Kidney (tissue), 13 donors: ENCODE measurements at regions not wholly inside any gene's neighbourhood (a gene's known extent, or its start where the extent isn't known, plus 50 kb on each side); places are given as distances from the start of the nearest gene placed in this dataset.

Experiments used
- DNase-seq, 5 donors: peaks; one replicate each; pipeline ENCODE4 v3.0.0-alpha.2; 2013 to 2020
- FAIRE-seq: peaks from 2 replicates; lab custom pipeline; 2012; peaks lifted over from hg19 to GRCh38; lab: Jason Lieb, UNC
- H3K27ac ChIP-seq, 2 donors: one replicate each; pipeline ENCODE4 v1.7.0; 2013; ENCODE audit warnings: low read depth in 2 of 2, low read length in 2 of 2, inconsistent platforms in 1 of 2
- H3K27me3 ChIP-seq: one replicate; pipeline ENCODE4 v1.7.1; 2013; ENCODE audit warnings: low read length, inconsistent platforms; ENCODE audit not compliant: control insufficient read depth, insufficient read depth
- H3K36me3 ChIP-seq, 3 donors: one replicate each; pipeline versions ENCODE4 v1.7.0 to v1.7.1; 2013; ENCODE audit warnings: low read length in 3 of 3, control low read depth in 1 of 3, inconsistent platforms in 1 of 3; ENCODE audit not compliant: insufficient read depth in 3 of 3, control insufficient read depth in 2 of 3
- H3K4me1 ChIP-seq, 3 donors: one replicate each; pipeline versions ENCODE4 v1.7.0 to v1.7.1; 2013; ENCODE audit warnings: low read length in 3 of 3, inconsistent platforms in 1 of 3, low read depth in 1 of 3; ENCODE audit not compliant: control insufficient read depth in 2 of 3, insufficient read depth in 2 of 3
- H3K4me3 ChIP-seq, 3 donors: one replicate each; pipeline versions ENCODE4 v1.7.0 to v1.8.1; 2013; ENCODE audit warnings: low read length in 3 of 3, control low read depth in 1 of 3, inconsistent platforms in 1 of 3
- H3K9ac ChIP-seq, 3 donors: one replicate each; pipeline versions ENCODE4 v1.7.0 to v1.7.1; 2013; ENCODE audit warnings: low read length in 3 of 3, control low read depth in 1 of 3, inconsistent platforms in 1 of 3
- H3K9me3 ChIP-seq, 3 donors: one replicate each; pipeline versions ENCODE4 v1.7.0 to v1.7.1; 2013; ENCODE audit warnings: low read length in 3 of 3, control low read depth in 1 of 3, inconsistent platforms in 1 of 3; ENCODE audit not compliant: control insufficient read depth in 2 of 3, insufficient read depth in 1 of 3
- CTCF ChIP-seq: IDR thresholded peaks from 3 replicates; pipeline ENCODE4 v1.5.1; 2012; ENCODE audit warnings: mild to moderate bottlenecking, moderate library complexity, borderline replicate concordance; ENCODE audit not compliant: insufficient read depth; ENCODE audit errors: extremely low read depth
- intact Hi-C: fragments of 100-400 bp; cut with DNase I; formaldehyde crosslinking; loops from one replicate; pipeline ENCODE4 v1.11.1; 2022
- donor health status: control.
- donor health status: control.
- donor health status: control.
- donor health status: control.
- donor health status: control.
- donor health status: DM: yes; HTN: yes; CAD: no.
- donor health status: Normal renal cell carcinoma (clear cell type).

DNA sequence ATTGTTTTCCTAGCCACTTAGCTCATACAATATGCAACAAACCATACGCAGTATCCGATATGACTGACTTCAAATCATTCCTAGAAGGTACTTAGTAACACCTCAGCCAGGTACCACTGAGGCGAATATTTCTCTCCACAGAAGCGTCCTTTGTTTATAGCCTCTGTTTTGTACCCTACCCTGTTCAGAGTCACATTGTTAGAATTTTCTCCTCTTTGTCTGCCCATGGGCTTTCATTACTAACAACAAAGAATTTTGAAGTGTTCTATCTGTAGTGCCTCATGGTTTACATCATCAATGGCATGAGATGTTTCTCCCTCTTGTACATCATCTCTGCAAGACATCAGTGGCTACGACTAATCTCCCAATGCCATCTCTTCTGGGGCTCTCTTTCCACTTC lies 212.4 kb upstream of the GLI3 start:
- FAIRE-seq (no peak), DNase-seq (no peak)
- intact Hi-C loops, result no loop called here
- peaks cover 0 to 2% (median 0%) of the 10 kb centered on the region in 3 donors for H3K9me3 ChIP-seq
- no peaks in the 10 kb centered on the region for H3K4me1 ChIP-seq
- H3K9ac ChIP-seq, result no peak overlapping the region
- H3K27me3 ChIP-seq, result no peaks in the 10 kb centered on the region
- no peak for TF ChIP-seq CTCF
- H3K36me3 ChIP-seq, result no peaks in the 10 kb centered on the region
- H3K4me3 ChIP-seq, result no peak overlapping the region
- no peak overlapping the region for H3K27ac ChIP-seq

DNA sequence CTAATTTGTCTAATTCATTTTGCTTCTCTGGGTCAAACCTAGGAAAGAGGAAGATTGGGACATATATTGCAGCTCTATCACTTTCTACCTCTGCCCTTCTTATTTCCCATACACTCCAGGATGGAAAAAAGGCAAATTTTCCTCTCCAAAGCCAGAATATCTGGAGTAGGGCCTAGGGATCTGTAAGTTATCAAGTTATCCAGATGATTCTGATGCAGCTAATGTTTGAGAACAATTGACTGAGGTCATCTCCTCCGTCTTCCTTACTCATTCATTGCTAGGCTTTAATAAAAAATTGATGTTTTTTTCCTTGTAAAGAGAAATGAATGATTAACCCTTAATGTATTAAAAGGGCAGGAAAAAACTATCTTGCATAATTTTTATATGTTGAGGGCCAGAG lies 211.9 kb upstream of the GLI3 start:
- no peak for FAIRE-seq

DNA sequence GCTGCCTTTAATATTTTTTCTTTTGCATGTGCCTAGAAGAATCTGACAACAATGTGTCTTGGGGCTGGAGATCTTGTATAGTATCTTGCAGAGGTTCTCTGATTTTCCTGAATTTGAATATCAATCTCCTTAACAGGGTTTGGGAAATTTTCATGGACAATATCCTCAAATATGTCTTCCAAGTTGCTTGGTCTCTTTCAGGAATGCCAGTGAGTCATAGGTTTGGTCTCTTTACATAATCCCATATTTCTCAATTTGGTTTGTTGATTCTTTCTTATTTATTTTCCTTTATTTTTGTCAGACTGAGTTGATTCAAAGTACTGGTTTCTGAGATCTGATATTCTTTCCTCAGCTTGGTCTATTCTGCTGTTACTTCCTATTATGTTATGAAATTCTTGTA lies 208.7 kb upstream of the GLI3 start:
- intact Hi-C loops, result no loop called here

More for the DNA sequence above, 211.9 kb upstream of the GLI3 start:
- no peaks in the 10 kb centered on the region for H3K27me3 ChIP-seq
- H3K9me3 ChIP-seq, result peaks cover 0 to 2% (median 0%) of the 10 kb centered on the region in 3 donors
- H3K4me1 ChIP-seq, result no peaks in the 10 kb centered on the region
- no peaks in the 10 kb centered on the region for H3K36me3 ChIP-seq
- no peak overlapping the region for H3K4me3 ChIP-seq
- H3K27ac ChIP-seq, result no peak overlapping the region
- H3K9ac ChIP-seq, result no peak overlapping the region
- intact Hi-C loops, result no loop called here
- no peak for TF ChIP-seq CTCF
- no peak for DNase-seq

More for the DNA sequence above, 208.7 kb upstream of the GLI3 start:
- H3K4me1 ChIP-seq, result no peaks in the 10 kb centered on the region
- H3K9me3 ChIP-seq, result peaks cover 0 to 7% (median 2%) of the 10 kb centered on the region in 3 donors
- H3K27me3 ChIP-seq, result no peaks in the 10 kb centered on the region
- H3K9ac ChIP-seq, result no peak overlapping the region
- no peak for DNase-seq
- no peak for FAIRE-seq
- no peaks in the 10 kb centered on the region for H3K36me3 ChIP-seq
- no peak overlapping the region for H3K4me3 ChIP-seq
- no peak for TF ChIP-seq CTCF
- no peak overlapping the region for H3K27ac ChIP-seq
